ENCODE measurements at regions not wholly inside any gene's neighbourhood (a gene's known extent, or its start where the extent isn't known, plus 50 kb on each side); places are given as distances from the start of the nearest gene placed in this dataset.

GRCh38 chr6:97815301-97815812, 532.3 kb upstream of the MMS22L start:
- no peak for DNase-seq (ENCODE audit: low read depth in 2 of 2)

- DNase-seq (ENCODE audit: low read depth in 2 of 2): no peak
These were observed 533.5 kb upstream of the MMS22L start for GRCh38 chr6:97816526-97816925.

GRCh38 chr6:97819710-97820109, 536.7 kb upstream of the MMS22L start:
- DNase-seq (ENCODE audit: low read depth in 2 of 2): no peak

GRCh38 chr6:97820400-97820799, 537.4 kb upstream of the MMS22L start:
- no peak for DNase-seq (ENCODE audit: low read depth in 2 of 2)

GRCh38 chr6:97822632-97823031, 539.6 kb upstream of the MMS22L start:
- DNase-seq (ENCODE audit: low read depth in 2 of 2): no peak

- no peak for DNase-seq (ENCODE audit: low read depth in 2 of 2)
These were observed 558.7 kb upstream of the MMS22L start for GRCh38 chr6:97841763-97842162.

- no peak for DNase-seq (ENCODE audit: low read depth in 2 of 2)
These were observed 559.5 kb upstream of the MMS22L start for GRCh38 chr6:97842521-97842920.

- DNase-seq (ENCODE audit: low read depth in 2 of 2): no peak
These were observed 566.4 kb upstream of the MMS22L start for GRCh38 chr6:97849390-97849789.

GRCh38 chr6:97850458-97851212, 567.6 kb upstream of the MMS22L start:
- no peak for DNase-seq (ENCODE audit: low read depth in 2 of 2)

- no peak for DNase-seq (ENCODE audit: low read depth in 2 of 2)
These were observed 580.7 kb upstream of the MMS22L start for GRCh38 chr6:97863697-97864096.

GRCh38 chr6:97864366-97864765, 581.4 kb upstream of the MMS22L start:
- no peak for DNase-seq (ENCODE audit: low read depth in 2 of 2)

GRCh38 chr6:97864826-97865225, 581.8 kb upstream of the MMS22L start:
- no peak for DNase-seq (ENCODE audit: low read depth in 2 of 2)

- no peak for DNase-seq (ENCODE audit: low read depth in 2 of 2)
These were observed 582.6 kb upstream of the MMS22L start for GRCh38 chr6:97865612-97866011.

GRCh38 chr6:97866616-97867015, 583.6 kb upstream of the MMS22L start:
- DNase-seq (ENCODE audit: low read depth in 2 of 2): no peak

- DNase-seq (ENCODE audit: low read depth in 2 of 2): no peak
These were observed 584.2 kb upstream of the MMS22L start for GRCh38 chr6:97867177-97867576.

GRCh38 chr6:97870273-97870672, 587.3 kb upstream of the MMS22L start:
- DNase-seq (ENCODE audit: low read depth in 2 of 2): no peak

- DNase-seq (ENCODE audit: low read depth in 2 of 2): no peak
These were observed 593.7 kb upstream of the MMS22L start for GRCh38 chr6:97876711-97877110.

GRCh38 chr6:97882755-97883154, 599.7 kb upstream of the MMS22L start:
- DNase-seq (ENCODE audit: low read depth in 2 of 2): no peak

- no peak for DNase-seq (ENCODE audit: low read depth in 2 of 2)
These were observed 602.3 kb upstream of the MMS22L start for GRCh38 chr6:97885325-97885724.

GRCh38 chr6:97885828-97886227, 602.8 kb upstream of the MMS22L start:
- no peak for DNase-seq (ENCODE audit: low read depth in 2 of 2)

- DNase-seq (ENCODE audit: low read depth in 2 of 2): no peak
These were observed 618.5 kb upstream of the MMS22L start for GRCh38 chr6:97901531-97901930.

GRCh38 chr6:97909380-97909779, 626.4 kb upstream of the MMS22L start:
- no peak for DNase-seq (ENCODE audit: low read depth in 2 of 2)

- DNase-seq (ENCODE audit: low read depth in 2 of 2): no peak
These were observed 630.7 kb upstream of the MMS22L start for GRCh38 chr6:97913721-97914120.

GRCh38 chr6:97914912-97915311, 631.9 kb upstream of the MMS22L start:
- no peak for DNase-seq (ENCODE audit: low read depth in 2 of 2)
